ENCODE measurements at regions not wholly inside any gene's neighbourhood (a gene's known extent, or its start where the extent isn't known, plus 50 kb on each side); places are given as distances from the start of the nearest gene placed in this dataset.
A peak's percentile ranks its signal among the peaks of the same experiment; 100 is the strongest.

- Histone ChIP-seq H3K4me3 (replicated peaks in 1 of 4; ENCODE audit: control extremely low read depth in 1 of 4, insufficient read depth in 1 of 4, low read depth in 3 of 4, low read length in 4 of 4) (no peak overlapping the region), H3K79me2 (ENCODE audit: control insufficient read depth, insufficient read depth, low read length) (no peaks in the 10 kb centered on the region), H3K27me3 (ENCODE audit: control insufficient read depth, insufficient read depth, low read length) (peaks cover 5% of the 10 kb centered on the region), H3K36me3 (ENCODE audit: control insufficient read depth, insufficient read depth, low read length) (no peaks in the 10 kb centered on the region), H2AFZ (ENCODE audit: low read length) (no peak overlapping the region), H3K9me3 (ENCODE audit: control insufficient read depth, insufficient read depth, low read depth, low read length) (no peaks in the 10 kb centered on the region), H3K27ac (ENCODE audit: insufficient read depth, low read length) (no peak overlapping the region), H3K4me1 (ENCODE audit: control insufficient read depth, extremely low read depth, insufficient read depth, low read length) (no peaks in the 10 kb centered on the region), H3K4me2 (ENCODE audit: extremely low read depth, insufficient read depth, low read length) (no peak overlapping the region), H3K9ac (ENCODE audit: insufficient read depth, low read length) (no peak overlapping the region), H4K20me1 (ENCODE audit: control insufficient read depth, extremely low read depth, insufficient read depth, low read length) (no peaks in the 10 kb centered on the region)
- no peak for DNase-seq (ENCODE audit: low read depth in 2 of 2)
- TF ChIP-seq, protein P1, sequence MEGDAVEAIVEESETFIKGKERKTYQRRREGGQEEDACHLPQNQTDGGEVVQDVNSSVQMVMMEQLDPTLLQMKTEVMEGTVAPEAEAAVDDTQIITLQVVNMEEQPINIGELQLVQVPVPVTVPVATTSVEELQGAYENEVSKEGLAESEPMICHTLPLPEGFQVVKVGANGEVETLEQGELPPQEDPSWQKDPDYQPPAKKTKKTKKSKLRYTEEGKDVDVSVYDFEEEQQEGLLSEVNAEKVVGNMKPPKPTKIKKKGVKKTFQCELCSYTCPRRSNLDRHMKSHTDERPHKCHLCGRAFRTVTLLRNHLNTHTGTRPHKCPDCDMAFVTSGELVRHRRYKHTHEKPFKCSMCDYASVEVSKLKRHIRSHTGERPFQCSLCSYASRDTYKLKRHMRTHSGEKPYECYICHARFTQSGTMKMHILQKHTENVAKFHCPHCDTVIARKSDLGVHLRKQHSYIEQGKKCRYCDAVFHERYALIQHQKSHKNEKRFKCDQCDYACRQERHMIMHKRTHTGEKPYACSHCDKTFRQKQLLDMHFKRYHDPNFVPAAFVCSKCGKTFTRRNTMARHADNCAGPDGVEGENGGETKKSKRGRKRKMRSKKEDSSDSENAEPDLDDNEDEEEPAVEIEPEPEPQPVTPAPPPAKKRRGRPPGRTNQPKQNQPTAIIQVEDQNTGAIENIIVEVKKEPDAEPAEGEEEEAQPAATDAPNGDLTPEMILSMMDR (conservative IDR thresholded peaks at IDR 0.05 in 1 of 2, IDR thresholded peaks at IDR 0.05 in 1 of 2; ENCODE audit: low read depth in 1 of 2, low read length in 2 of 2): no peak
- no peak for TF ChIP-seq EZH2 (IDR thresholded peaks at IDR 0.05; ENCODE audit: low read length, missing control alignments)
Observed at GRCh38 chr2:47645246-47645645, 74.5 kb upstream of the KCNK12 start.

GRCh38 chr2:47644351-47644750, 73.6 kb upstream of the KCNK12 start:
- no peaks in the 10 kb centered on the region for H3K79me2 ChIP-seq (ENCODE audit: control insufficient read depth, insufficient read depth, low read length)
- no peak for TF ChIP-seq EZH2 (IDR thresholded peaks at IDR 0.05; ENCODE audit: low read length, missing control alignments)
- TF ChIP-seq, protein P1 (conservative IDR thresholded peaks at IDR 0.05 in 1 of 2, IDR thresholded peaks at IDR 0.05 in 1 of 2; ENCODE audit: low read depth in 1 of 2, low read length in 2 of 2): no peak
- H3K27me3 ChIP-seq (ENCODE audit: control insufficient read depth, insufficient read depth, low read length): peaks cover 5% of the 10 kb centered on the region
- no peak overlapping the region for H3K4me3 ChIP-seq (replicated peaks in 1 of 4; ENCODE audit: control extremely low read depth in 1 of 4, insufficient read depth in 1 of 4, low read depth in 3 of 4, low read length in 4 of 4)
- no peak overlapping the region for H2AFZ ChIP-seq (ENCODE audit: low read length)
- no peaks in the 10 kb centered on the region for H3K4me1 ChIP-seq (ENCODE audit: control insufficient read depth, extremely low read depth, insufficient read depth, low read length)
- no peak for DNase-seq (ENCODE audit: low read depth in 2 of 2)
- no peaks in the 10 kb centered on the region for H3K36me3 ChIP-seq (ENCODE audit: control insufficient read depth, insufficient read depth, low read length)
- H3K4me2 ChIP-seq (ENCODE audit: extremely low read depth, insufficient read depth, low read length): no peak overlapping the region
- no peaks in the 10 kb centered on the region for H3K9me3 ChIP-seq (ENCODE audit: control insufficient read depth, insufficient read depth, low read depth, low read length)
- no peak overlapping the region for H3K27ac ChIP-seq (ENCODE audit: insufficient read depth, low read length)
- no peak overlapping the region for H3K9ac ChIP-seq (ENCODE audit: insufficient read depth, low read length)
- no peaks in the 10 kb centered on the region for H4K20me1 ChIP-seq (ENCODE audit: control insufficient read depth, extremely low read depth, insufficient read depth, low read length)

DNA sequence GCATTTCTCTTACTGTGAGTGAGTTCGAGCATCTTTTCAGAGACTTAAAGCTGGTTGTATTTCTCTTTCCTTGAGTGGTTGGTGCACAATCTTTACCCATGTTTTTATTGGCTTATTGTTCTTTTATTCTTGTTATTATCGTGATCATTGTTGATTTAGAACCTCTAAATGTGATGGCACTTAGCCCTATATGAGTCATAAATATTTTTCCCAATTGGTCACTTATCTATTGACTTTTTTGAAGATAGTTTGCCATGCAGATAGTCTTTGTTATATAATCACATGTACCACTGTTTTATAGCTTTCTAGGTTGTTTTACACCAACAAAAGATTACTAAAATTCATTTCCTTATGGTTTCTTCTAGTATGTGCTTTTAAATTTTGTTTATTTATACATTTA, 70.6 kb upstream of the KCNK12 start:
- H3K27me3 ChIP-seq (ENCODE audit: control insufficient read depth, insufficient read depth, low read length): peaks cover 6% of the 10 kb centered on the region
- no peaks in the 10 kb centered on the region for H4K20me1 ChIP-seq (ENCODE audit: control insufficient read depth, extremely low read depth, insufficient read depth, low read length)
- no peak overlapping the region for H3K9ac ChIP-seq (ENCODE audit: insufficient read depth, low read length)
- no peaks in the 10 kb centered on the region for H3K79me2 ChIP-seq (ENCODE audit: control insufficient read depth, insufficient read depth, low read length)
- H3K36me3 ChIP-seq (ENCODE audit: control insufficient read depth, insufficient read depth, low read length): no peaks in the 10 kb centered on the region
- peak in 1 of 2 donors; percentile 45 for DNase-seq (ENCODE audit: low read depth in 2 of 2)
- H3K27ac ChIP-seq (ENCODE audit: insufficient read depth, low read length): no peak overlapping the region
- TF ChIP-seq, protein P1 (conservative IDR thresholded peaks at IDR 0.05 in 1 of 2, IDR thresholded peaks at IDR 0.05 in 1 of 2; ENCODE audit: low read depth in 1 of 2, low read length in 2 of 2): no peak
- TF ChIP-seq EZH2 (IDR thresholded peaks at IDR 0.05; ENCODE audit: low read length, missing control alignments): no peak
- no peaks in the 10 kb centered on the region for H3K4me1 ChIP-seq (ENCODE audit: control insufficient read depth, extremely low read depth, insufficient read depth, low read length)
- H2AFZ ChIP-seq (ENCODE audit: low read length): no peak overlapping the region
- H3K9me3 ChIP-seq (ENCODE audit: control insufficient read depth, insufficient read depth, low read depth, low read length): no peaks in the 10 kb centered on the region
- no peak overlapping the region for H3K4me3 ChIP-seq (replicated peaks in 1 of 4; ENCODE audit: control extremely low read depth in 1 of 4, insufficient read depth in 1 of 4, low read depth in 3 of 4, low read length in 4 of 4)
- no peak overlapping the region for H3K4me2 ChIP-seq (ENCODE audit: extremely low read depth, insufficient read depth, low read length)

All from fibroblast of lung (primary cell).